Adrenal gland (tissue), 9 donors: ENCODE measurements at regions not wholly inside any gene's neighbourhood (a gene's known extent, or its start where the extent isn't known, plus 50 kb on each side); places are given as distances from the start of the nearest gene placed in this dataset.

Source experiments
- DNase-seq, 7 donors: peaks; one replicate each; pipeline ENCODE4 v3.0.0-alpha.2; 2019 to 2020
- H3K27ac ChIP-seq, 5 donors: fragments of 200-600 bp; sonication (generic) in 4 of 5; 1 replicate in 3 of 5; 2 replicates in 2 of 5; pipeline versions ENCODE4 v1.5.1 to v1.8.0; 2016 to 2020; ENCODE audit warnings: mild to moderate bottlenecking in 1 of 5
- H3K27me3 ChIP-seq: fragments of 200-600 bp; 2 replicates; pipeline ENCODE4 v1.8.0; 2021
- H3K36me3 ChIP-seq, 2 donors: fragments of 200-600 bp; replicated peaks in 1 of 2; 1 replicate in 1 of 2; 2 replicates in 1 of 2; pipeline versions ENCODE4 v1.5.1 to v1.8.0; 2018 to 2022
- H3K4me1 ChIP-seq, 2 donors: fragments of 200-600 bp; replicated peaks in 1 of 2; 1 replicate in 1 of 2; 2 replicates in 1 of 2; pipeline versions ENCODE4 v1.5.1 to v1.8.0; 2018 to 2021
- H3K4me3 ChIP-seq, 4 donors: fragments of 200-600 bp; sonication (generic) in 3 of 4; one replicate each; pipeline ENCODE4 v1.5.1; 2016 to 2018
- H3K9me3 ChIP-seq, 3 donors: fragments of 200-600 bp; sonication (generic) in 1 of 3; replicated peaks in 1 of 3; 1 replicate in 2 of 3; 2 replicates in 1 of 3; pipeline versions ENCODE4 v1.5.1 to v1.8.0; 2016 to 2021
- POLR2A ChIP-seq, 2 donors: fragments of 450-650 bp; IDR thresholded peaks; one replicate each; pipeline ENCODE4 v1.6.1; 2017; ENCODE audit warnings: antibody characterized with exemption in 2 of 2, mild to moderate bottlenecking in 2 of 2, moderate library complexity in 1 of 2
- WGBS, 4 donors: extraction: QIAGEN DNeasy Blood & Tissue Kit in 2 of 4; methylation state at CpG; one replicate each; pipeline versions ENCODE4 v1.1.5 to v1.1.7; 2013 to 2017; 5-methylcytosine and 5-hydroxymethylcytosine counted together
- intact Hi-C, 2 donors: fragments of 100-400 bp; cut with DNase I; formaldehyde crosslinking; loops; one replicate each; pipeline versions ENCODE4 v1.14.1 to v1.15.0; 2022 to 2023
- TF ChIP-seq, protein P1 (sequence below), 6 experiments: fragments of 450-650 bp in 4 of 6; fragments of 200-600 bp in 2 of 6; sonication (generic) in 1 of 6; IDR thresholded peaks; 1 replicate in 5 of 6; 2 replicates in 1 of 6; pipeline versions ENCODE4 v1.5.1 to v1.8.0; 2016 to 2021; ENCODE audit warnings: antibody characterized with exemption in 6 of 6, mild to moderate bottlenecking in 2 of 6, moderate library complexity in 1 of 6
- donor health status: healthy with polysubstance abuse.
- donor health status: Bipolar disorder and iron deficiency.
- donor health status: DM: yes; HTN: yes; CAD: no.
- donor health status: DM: no; HTN: no; CAD: no.
- donor health status: DM: no; HTN: no; CAD: no.

GRCh38 chr2:181258720-181259119 is 198.5 kb upstream of the ITGA4 start:
- no peak overlapping the region for H3K4me3 ChIP-seq
- no peak overlapping the region for H3K27ac ChIP-seq
- no peaks in the 10 kb centered on the region for H3K27me3 ChIP-seq
- no peak for TF ChIP-seq POLR2A (IDR thresholded peaks at IDR 0.05)
- TF ChIP-seq, protein P1, sequence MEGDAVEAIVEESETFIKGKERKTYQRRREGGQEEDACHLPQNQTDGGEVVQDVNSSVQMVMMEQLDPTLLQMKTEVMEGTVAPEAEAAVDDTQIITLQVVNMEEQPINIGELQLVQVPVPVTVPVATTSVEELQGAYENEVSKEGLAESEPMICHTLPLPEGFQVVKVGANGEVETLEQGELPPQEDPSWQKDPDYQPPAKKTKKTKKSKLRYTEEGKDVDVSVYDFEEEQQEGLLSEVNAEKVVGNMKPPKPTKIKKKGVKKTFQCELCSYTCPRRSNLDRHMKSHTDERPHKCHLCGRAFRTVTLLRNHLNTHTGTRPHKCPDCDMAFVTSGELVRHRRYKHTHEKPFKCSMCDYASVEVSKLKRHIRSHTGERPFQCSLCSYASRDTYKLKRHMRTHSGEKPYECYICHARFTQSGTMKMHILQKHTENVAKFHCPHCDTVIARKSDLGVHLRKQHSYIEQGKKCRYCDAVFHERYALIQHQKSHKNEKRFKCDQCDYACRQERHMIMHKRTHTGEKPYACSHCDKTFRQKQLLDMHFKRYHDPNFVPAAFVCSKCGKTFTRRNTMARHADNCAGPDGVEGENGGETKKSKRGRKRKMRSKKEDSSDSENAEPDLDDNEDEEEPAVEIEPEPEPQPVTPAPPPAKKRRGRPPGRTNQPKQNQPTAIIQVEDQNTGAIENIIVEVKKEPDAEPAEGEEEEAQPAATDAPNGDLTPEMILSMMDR (IDR thresholded peaks at IDR 0.05), result no peak
- intact Hi-C loops, result no loop called here
- no peaks in the 10 kb centered on the region for H3K36me3 ChIP-seq
- no peaks in the 10 kb centered on the region for H3K4me1 ChIP-seq
- no peak for DNase-seq
- H3K9me3 ChIP-seq, result no peaks in the 10 kb centered on the region
- 31 to 46% (median 40%) methylated on average over 2 of the region's 2 CpGs for WGBS, 4 donors

GRCh38 chr2:181262782-181263181 is 194.4 kb upstream of the ITGA4 start:
- Histone ChIP-seq H3K27ac (no peak overlapping the region), H3K9me3 (no peaks in the 10 kb centered on the region), H3K27me3 (no peaks in the 10 kb centered on the region), H3K4me1 (no peaks in the 10 kb centered on the region), H3K36me3 (no peaks in the 10 kb centered on the region), H3K4me3 (no peak overlapping the region)
- no peak for DNase-seq
- intact Hi-C loops, result no loop called here
- TF ChIP-seq POLR2A (IDR thresholded peaks at IDR 0.05), result no peak
- TF ChIP-seq, protein P1 (IDR thresholded peaks at IDR 0.05), result no peak

DNA sequence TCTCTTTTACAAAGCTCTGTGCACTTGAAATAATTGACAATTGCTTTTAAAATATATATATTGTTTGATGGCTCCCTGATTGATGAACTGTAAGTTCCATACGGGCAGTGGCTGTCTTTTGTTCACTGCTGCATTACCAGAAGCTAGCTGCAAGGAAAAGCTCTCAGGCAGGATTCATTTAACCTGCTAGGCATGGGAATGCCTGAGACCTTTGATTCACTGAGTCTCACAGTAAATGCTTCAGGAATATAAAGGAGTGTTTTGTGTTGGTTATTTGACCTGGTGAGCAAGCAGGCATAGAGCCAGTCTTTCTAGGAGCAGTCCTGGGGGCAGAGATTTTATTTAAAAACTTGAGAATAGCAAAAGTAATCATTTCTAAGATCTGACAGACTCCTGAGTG is 193.2 kb upstream of the ITGA4 start:
- intact Hi-C loops, result no loop called here
- Histone ChIP-seq H3K4me1 (no peaks in the 10 kb centered on the region), H3K36me3 (no peaks in the 10 kb centered on the region), H3K27ac (no peak overlapping the region), H3K4me3 (no peak overlapping the region), H3K9me3 (no peaks in the 10 kb centered on the region), H3K27me3 (no peaks in the 10 kb centered on the region)
- DNase-seq, result no peak
- TF ChIP-seq, protein P1 (IDR thresholded peaks at IDR 0.05), result no peak
- TF ChIP-seq POLR2A (IDR thresholded peaks at IDR 0.05), result no peak
- 17 to 39% (median 31%) methylated on average over 1 of the region's 1 CpG for WGBS, 4 donors

DNA sequence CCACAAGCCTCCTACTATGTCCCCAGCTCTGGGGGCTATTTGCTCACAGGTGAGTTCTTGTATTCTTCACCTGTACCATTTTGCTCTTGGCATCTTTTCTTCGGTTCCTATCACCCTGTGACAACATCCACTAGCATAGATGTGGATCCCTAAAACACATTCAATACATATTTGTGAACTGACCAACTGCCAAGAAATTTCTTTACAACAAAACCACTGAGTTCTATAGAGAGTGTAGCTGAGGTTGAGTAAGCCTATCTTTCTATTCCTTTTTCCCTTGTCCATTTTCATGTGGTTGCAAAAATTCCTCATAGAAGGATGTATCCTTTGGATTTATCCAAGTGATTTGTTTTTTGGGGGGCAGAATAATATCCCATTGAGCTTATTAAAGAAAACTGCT is 192.7 kb upstream of the ITGA4 start:
- H3K27ac ChIP-seq, result no peak overlapping the region

More for the DNA sequence above, 192.7 kb upstream of the ITGA4 start:
- Histone ChIP-seq H3K9me3 (no peaks in the 10 kb centered on the region), H3K36me3 (no peaks in the 10 kb centered on the region), H3K4me3 (no peak overlapping the region), H3K4me1 (no peaks in the 10 kb centered on the region), H3K27me3 (no peaks in the 10 kb centered on the region)
- TF ChIP-seq, protein P1 (IDR thresholded peaks at IDR 0.05), result no peak
- TF ChIP-seq POLR2A (IDR thresholded peaks at IDR 0.05), result no peak
- intact Hi-C loops, result no loop called here
- WGBS, 4 donors, result 73 to 93% (median 80%) methylated on average over 1 of the region's 1 CpG
- no peak for DNase-seq
